NCI-H146 treated with DMSO at 0.1 percent for 48 hours (cell line): ENCODE measurements at regions not wholly inside any gene's neighbourhood (a gene's known extent, or its start where the extent isn't known, plus 50 kb on each side); places are given as distances from the start of the nearest gene placed in this dataset.
"Not testable (repeated sequence)": the region's sequence is repeated elsewhere in the genome, so short reads cannot be mapped to it uniquely, and the experiment has no call there.

Experiments used
- DNase-seq: peaks from one replicate; lab custom pipeline; 2025; ENCODE audit not compliant: unreplicated experiment; lab: John Stamatoyannopoulos, UW

DNA sequence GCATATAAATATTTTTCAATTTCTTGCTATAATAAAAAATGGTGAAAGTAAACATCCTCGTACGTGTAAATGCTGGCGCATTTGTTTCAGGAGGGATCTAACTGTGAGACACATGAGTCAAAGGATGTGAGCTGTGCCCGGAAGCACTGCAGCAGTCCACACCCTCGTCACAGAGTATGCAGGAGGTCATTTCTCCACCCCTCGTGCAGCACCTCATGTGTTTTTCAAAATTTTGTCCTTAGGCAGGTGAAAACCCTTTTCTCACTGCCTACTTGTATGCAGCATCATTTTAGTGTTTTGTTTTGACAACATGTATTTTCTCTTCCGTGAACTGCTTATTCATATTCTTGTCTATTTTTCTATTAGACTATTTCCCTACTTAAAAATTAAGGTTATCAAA is 162.7 kb downstream of the AVL9 start:
- no peak for DNase-seq

DNA sequence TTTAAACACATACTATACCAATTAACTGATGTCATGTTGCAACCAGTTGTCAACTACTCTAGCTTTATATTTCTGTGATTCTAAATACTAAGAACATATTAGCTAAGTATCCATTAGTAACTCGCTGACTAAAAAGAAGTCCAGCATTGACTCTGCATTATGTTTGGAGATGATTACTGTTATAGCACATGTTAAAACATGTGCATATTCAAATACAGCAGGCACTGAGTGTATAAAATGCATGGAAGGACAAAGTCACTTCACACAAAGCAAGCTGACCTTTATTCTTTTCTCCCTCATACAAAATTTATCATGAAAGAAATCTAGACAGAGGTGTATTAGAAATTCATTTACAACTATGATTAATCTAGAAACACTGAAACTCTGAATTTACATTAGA is 159.3 kb downstream of the AVL9 start:
- DNase-seq: not testable (repeated sequence)

DNA sequence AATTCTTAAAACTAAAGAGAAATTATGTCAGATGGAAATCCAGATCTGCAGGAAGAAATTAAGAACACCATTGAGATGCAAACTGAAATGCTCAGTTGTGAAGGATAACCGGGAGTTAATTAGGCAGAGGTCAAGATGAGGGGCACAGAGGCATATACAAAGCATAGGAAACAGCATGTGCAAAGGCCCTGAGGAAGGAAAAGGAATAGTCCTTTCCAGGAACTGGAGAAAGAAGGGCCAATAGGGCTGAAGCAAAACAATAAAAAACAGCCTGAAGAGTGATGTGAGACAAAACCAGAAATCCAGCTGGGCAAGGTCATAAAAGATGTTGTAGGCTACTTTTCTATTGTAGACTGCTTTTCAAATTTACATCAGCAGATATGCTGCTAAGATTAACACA is 155.1 kb downstream of the AVL9 start:
- not testable (repeated sequence) for DNase-seq

DNA sequence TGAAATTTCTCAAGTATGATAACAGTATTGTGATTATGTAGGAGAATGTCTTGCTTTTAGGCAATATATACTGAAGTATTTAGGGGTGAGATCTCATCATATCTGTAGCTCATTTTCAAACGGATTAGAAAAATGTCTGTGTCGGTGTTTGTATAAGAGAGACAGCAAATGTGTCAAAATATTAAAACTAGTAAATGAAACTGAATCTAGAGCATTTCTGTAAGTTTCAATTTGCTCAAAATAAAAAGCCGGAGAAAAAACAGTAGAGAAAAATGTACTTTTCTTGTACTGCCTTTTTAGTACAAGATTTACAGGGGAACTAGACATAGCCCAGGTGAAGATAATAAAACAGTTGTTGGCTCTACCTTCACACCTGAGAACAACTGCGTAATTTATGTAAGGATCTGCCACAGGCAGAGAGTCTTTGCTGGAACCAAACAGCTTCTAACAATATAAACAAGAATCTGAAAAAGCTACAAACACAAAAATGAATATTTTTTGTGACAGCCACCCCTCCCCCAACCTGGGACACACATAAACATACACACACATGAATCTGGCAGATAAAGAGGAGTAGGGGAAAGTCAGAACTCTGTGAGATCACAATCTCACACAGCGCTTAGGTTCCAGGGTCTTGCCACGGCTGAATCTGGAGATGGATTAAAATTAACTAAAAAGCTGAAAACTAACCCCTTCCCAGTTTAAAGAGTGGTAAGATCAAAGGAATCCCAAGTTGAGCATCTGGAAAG is 153.3 kb downstream of the AVL9 start:
- no peak for DNase-seq

DNA sequence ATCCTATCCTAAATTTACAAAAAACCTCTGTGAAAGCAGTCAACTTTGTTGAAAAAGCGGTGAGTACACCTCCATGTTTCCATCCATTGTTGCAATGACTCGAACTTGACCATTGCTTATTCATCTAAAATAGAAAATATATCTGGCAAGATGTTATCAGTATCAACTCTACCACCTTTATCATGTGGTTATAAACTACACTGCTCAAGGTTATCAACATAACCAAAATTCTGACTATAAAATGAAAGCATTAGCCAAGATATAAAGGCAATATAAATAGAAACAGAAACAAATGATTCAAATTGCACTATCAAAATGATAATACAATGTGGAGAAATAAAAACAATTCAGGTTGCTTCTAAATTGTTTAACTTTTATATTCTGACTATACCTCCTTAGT is 150.0 kb downstream of the AVL9 start:
- not testable (repeated sequence) for DNase-seq

DNA sequence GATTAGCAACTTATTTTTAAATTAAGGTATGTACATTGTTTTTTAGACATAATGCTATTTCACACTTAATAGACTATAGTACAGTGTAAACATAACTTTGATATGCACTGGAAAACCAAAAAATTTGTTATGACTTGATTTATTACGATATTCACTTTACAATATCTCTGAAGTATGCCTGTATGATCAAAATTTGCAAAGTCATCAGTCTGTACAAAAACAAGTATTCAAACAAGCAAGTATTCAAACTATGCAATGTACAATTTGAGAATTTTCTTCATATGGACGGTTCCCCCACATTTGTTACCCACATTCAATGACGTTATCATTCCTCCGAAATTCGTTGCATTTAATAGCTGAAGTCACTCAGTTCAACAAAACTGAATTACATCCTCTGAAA is 147.9 kb downstream of the AVL9 start:
- no peak for DNase-seq

DNA sequence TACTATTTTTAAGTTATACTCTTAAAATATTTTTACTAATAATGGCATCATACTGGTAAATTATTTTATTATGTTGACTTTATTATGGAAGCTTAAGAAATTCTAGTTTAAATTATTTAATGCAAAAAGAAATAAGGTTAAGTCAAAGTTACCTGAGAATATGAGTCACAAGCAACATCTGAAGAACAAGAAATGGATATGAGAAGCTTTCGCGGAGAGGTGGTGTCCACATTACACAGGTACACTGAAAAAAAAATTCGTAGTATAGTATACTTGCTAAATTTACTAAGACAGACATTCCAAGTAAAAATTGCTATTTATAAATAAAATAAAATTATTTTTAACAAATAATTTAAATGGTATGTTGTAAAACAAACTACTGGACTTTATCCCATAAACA is 143.8 kb downstream of the AVL9 start:
- no peak for DNase-seq

DNA sequence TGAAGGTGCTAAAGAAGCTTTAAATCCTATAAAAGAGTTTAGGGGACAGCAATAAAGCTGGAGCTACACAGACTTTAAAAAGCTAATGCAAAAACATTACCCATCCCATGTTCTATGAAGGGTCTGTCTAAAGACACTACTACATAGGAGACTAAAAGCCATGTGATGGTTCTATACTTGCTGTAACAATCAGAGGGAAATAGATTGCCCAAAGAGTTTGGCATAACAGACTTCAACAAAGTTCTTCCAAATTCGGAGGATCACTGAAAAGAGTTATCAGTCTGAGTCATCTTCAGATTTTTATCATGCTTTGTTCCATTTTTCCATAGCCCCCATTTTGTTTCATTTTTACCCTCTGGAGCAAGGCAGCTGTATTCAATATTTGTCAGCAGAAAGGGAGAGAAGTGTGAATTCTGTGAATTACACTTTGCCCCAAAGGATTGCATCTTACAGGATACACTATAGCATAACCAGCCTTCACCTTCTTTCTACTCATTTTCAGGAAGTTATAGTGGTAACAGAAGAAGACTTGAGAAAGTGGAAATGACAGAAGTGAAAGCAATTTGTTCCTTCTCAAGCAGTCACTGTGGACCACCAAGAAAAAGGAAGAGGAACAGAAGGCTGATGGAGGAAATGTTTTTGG is 143.3 kb downstream of the AVL9 start:
- not testable (repeated sequence) for DNase-seq
